ENCODE measurements at regions not wholly inside any gene's neighbourhood (a gene's known extent, or its start where the extent isn't known, plus 50 kb on each side); places are given as distances from the start of the nearest gene placed in this dataset.
"Not testable (repeated sequence)": the region's sequence is repeated elsewhere in the genome, so short reads cannot be mapped to it uniquely, and the experiment has no call there.

DNA sequence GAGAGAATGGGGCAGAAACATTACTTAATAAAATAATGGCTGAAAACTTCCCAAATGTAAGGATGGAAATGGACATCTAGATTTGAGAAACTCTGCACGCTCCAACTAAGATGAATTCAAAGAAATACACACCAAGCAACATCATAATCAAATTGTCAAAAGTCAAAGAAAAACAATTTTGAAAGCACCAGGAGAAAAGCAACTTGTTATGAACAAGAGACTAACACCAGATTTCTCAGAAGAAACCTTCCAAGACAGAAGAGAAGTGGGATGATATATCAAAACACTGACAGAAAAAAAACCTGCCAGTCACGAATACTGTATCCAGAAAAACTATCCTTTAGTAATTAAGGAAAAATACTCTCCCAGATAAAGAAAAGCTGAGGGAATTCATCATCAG, 208.6 kb upstream of the SAMSN1 start:
- DNase-seq (ENCODE audit: low read depth): no peak

DNA sequence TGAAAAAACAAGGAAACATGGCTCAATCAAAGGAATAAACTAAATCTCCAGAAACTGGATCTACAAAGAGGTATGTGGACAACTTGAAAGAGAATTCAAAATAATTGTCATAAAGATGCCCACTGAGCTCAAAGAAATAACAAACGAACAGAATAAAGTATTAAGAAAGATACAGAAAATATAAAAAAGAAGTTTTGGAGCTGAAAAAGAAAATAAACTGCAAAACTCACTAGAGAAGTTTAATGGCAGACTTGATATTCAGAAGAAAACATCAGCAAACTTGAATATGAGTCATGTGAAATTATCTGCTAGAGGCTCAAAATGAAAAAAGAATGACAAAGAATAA, 208.1 kb upstream of the SAMSN1 start:
- DNase-seq (ENCODE audit: low read depth): no peak

DNA sequence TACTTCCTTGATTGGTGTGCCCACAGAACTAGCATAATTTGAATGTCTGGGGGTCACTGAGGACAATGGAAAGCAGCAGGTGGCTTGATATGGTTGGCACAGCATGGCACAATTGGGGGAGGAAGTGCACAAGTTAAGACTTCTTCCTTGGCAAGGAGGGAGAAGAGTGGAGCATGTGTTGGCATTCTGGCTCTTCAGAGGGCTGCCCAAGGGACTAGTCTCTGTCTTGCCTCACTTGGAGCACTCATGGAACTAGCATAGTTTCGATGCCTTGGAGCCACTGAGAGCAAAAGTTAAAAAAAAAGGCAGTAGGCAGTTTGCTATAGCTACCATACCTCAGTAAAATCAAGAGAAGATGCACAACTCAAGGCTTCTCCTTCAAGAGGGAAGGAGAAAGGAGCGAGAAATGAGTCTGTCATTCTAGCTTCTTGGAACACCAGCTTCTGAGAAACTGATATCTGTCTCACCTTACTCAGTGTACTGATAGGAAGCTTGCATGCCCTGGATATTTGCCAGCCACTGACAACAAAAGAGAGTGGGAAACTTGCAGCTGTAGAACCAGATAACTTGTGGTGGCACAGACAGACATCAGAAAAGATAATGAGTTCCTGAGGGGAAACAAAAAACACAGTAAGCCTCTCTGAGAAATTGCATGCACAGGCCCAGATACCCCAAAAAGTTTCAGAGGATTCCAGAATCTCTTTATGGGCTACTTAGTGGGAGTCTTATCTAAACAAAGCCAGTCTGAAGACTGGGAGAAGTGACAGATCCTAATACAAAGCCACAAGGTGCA, 207.5 kb upstream of the SAMSN1 start:
- no peak for DNase-seq (ENCODE audit: low read depth)

- DNase-seq (ENCODE audit: low read depth): no peak
Observed at GRCh38 chr21:14753069-14753465, 207.0 kb upstream of the SAMSN1 start.

DNA sequence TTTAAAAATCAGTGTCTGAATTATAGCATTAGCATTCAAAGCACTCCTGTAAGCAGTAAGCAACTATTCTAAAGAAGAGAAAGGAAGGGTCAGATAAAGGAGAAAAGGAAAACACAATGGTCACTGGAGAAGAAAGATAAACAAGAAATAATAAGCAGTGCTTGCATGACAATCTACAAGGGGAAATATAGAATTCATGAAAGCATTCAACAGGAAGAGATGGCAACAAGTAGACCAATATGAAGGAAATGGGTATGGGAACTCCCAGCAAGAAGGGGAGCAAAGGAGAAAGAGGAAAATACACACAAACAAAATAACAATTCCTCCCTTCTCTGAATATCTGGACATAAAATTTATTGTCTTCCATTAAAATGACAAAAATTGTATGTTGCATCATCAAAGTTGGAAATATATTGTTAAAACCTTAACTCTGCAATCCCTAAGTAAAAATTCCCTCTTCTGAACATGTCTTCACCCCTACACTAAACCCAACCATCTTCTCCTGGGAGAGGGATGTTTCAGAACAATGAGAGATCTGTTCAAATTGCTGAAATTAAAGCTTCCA, 206.3 kb upstream of the SAMSN1 start:
- DNase-seq (ENCODE audit: low read depth): no peak

GRCh38 chr21:14751602-14752344, 205.7 kb upstream of the SAMSN1 start:
- DNase-seq (ENCODE audit: low read depth): no peak

- no peak for DNase-seq (ENCODE audit: low read depth)
Observed at GRCh38 chr21:14751011-14751410, 204.9 kb upstream of the SAMSN1 start.

DNA sequence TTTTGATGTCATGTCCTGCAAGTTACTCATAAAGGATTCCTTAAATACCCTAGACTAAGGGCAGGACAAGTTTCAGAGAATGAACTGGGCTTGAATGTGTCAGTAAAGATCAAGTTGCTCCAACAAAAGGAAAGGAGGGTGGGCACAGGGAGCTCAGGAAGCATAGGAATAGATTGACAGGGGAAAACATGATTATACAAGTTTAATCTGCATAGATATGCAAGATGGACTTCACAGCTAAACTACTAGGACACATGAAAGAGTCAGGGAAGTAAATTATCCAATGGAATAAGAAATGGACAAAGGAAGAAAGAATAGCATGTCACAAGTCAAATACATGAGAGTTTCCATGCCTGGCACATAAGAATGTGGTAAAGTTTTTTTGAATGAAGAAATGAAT, 203.9 kb upstream of the SAMSN1 start:
- DNase-seq (ENCODE audit: low read depth): no peak

GRCh38 chr21:14748662-14749061, 202.5 kb upstream of the SAMSN1 start:
- DNase-seq (ENCODE audit: low read depth): no peak

GRCh38 chr21:14744368-14744767, 198.3 kb upstream of the SAMSN1 start:
- DNase-seq (ENCODE audit: low read depth): no peak

DNA sequence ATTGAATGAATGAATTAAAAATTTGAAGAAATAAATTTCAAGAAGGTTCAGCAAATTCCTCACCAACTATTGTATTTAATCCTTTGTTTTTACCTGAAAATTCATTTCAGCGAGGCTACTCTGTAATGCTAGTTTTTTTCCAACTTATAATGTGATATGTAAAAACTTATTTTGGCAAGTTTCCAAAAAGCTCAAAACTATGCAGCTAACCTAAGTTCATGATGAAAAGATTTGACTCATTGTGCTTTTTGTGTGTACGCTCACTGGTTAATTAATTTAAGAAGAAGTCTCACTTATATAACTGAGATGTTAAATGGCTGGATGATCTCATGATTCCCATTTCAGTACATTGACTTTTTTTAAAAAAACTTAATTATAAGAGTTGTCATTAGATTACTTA, 196.0 kb upstream of the SAMSN1 start:
- no peak for DNase-seq (ENCODE audit: low read depth)

DNA sequence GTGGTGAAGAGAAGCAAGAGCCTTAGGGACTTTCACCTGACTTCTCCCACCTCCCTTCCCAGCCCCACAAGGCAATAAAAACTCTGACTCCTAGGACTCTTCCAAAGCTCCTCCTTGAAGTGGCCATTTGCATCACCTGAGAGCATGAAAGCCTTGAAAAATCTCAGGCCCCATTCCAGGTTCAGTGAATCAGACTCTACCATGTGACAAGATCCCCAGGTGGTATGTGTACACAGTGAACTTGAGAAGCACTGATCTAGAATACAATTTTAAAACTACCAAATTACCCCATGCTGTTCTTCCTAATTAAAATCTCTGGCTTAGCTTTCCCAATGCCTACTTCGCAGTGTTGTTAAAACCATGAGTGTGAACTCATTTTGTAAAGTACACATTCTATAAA, 195.1 kb upstream of the SAMSN1 start:
- DNase-seq (ENCODE audit: low read depth): no peak

DNA sequence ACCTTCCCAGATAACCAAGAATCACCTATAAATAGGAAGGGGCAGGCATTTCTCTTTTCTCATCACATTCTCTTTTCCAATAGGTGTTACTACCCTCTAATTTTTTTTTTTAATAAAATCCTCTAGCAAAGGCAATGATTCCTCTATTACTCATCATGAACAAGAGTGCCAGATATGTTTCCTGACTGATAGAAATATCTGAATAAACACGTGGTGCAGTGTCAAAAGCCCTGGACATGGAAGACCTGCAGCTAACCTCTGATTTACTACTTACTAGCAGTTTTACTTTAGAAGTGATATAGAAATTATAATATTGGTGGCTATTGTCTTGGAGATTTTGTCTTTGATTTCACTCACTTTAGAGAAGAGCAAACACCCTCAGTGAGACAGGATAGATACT, 194.6 kb upstream of the SAMSN1 start:
- DNase-seq (ENCODE audit: low read depth): no peak

DNA sequence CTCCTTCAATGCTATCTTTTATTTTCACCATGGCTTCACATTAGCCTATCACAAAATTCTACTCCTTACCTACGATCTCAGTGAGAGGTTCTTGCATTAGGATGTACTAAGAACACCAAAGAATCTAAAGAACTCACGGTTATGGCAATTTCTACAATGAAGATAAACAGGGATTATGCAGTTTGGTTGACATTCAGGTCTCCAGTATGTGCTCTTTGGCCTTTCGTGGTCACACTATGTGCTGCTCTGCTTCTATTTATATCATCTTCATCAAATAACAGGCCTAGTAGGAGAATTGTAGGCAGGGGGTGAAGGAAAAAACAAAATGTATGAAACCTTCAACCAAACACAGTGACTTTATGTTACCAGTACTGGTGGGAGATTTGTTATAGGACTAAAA, 194.0 kb upstream of the SAMSN1 start:
- DNase-seq (ENCODE audit: low read depth): no peak

DNA sequence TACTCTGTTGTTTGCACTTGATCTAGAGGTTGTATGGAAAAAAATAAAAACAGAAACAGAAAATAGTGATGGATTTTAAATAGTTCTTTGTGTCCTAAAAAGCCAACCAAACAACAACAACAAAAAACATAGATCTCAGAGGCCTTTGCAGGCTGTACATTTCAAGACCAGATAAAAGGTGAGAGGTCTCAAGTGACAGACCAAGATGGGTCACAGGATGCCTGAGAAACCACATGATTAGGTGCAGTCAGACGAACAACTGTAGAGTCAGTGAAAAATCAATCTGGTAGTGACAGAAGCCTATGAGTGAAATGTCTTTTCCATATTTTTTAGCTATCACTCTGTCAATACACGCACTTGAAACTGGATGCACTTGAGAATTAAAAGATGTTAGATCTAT, 193.5 kb upstream of the SAMSN1 start:
- DNase-seq (ENCODE audit: low read depth): no peak

- not testable (repeated sequence) for DNase-seq (ENCODE audit: low read depth)
Observed at GRCh38 chr21:14738576-14738975, 192.5 kb upstream of the SAMSN1 start.

DNA sequence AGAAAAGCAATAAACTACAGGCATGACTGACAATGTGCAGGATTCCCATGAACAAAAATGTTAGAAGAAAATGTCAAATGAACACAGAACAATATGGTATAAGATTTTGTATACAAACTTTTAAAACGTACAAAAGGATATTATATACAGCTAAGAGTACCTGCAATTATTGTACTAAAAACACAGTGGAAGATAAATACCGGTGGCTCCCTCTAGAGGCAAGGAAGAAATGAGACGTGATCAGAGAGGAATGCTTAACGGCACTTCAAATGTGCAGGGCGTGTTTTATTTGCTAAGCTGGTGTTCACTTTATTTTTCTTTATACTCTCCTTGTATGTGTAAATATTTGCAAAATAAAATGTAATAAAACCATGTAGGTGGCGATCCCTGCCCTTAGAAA, 191.8 kb upstream of the SAMSN1 start:
- no peak for DNase-seq (ENCODE audit: low read depth)

DNA sequence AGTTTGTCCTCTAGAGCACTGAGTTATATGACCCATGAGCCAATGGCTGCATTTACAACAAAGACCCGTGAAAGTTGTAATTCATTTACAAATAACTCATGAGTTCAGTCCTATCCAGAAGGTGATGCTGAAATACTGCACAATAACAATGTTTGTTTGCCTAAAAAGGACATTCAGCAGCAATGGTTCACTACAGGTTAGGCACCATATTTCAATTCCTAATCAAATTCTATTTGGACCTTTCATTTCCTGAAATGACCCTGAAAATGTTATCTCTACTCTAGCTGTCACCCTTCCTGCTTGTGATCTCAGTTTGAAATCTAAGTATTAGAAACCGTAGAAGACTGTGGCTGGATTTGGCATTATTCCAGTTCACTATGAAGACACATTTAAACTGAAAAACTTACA, 191.2 kb upstream of the SAMSN1 start:
- DNase-seq (ENCODE audit: low read depth): no peak

DNA sequence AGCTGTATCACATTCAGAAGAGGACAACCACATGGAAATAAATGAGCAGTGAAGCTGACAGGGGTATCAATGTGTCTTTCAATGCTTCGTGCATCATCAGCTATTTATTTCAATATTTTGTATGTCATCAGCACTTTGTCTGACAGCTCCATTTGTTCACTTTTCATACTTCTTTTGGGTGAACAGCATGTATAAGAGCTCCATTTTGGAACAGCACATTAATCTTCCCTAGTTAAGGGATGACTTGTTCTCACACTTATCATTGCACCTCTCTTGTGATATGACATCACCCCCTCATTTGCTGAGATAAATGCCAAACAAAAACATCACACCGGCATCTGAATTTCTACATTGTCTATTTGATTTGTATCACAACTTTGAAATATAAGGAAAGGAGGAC, 190.6 kb upstream of the SAMSN1 start:
- DNase-seq (ENCODE audit: low read depth): no peak

- DNase-seq (ENCODE audit: low read depth): no peak
Observed at GRCh38 chr21:14736162-14736561, 190.0 kb upstream of the SAMSN1 start.

GRCh38 chr21:14734833-14735232, 188.7 kb upstream of the SAMSN1 start:
- no peak for DNase-seq (ENCODE audit: low read depth)

- no peak for DNase-seq (ENCODE audit: low read depth)
Observed at GRCh38 chr21:14734191-14734590, 188.1 kb upstream of the SAMSN1 start.

GRCh38 chr21:14725219-14725618, 179.1 kb upstream of the SAMSN1 start:
- no peak for DNase-seq (ENCODE audit: low read depth)
